NB4 (cell line): ENCODE measurements at regions not wholly inside any gene's neighbourhood (a gene's known extent, or its start where the extent isn't known, plus 50 kb on each side); places are given as distances from the start of the nearest gene placed in this dataset.

Source experiments
- CTCF ChIP-seq: IDR thresholded peaks from one replicate; pipeline ENCODE4 v1.5.1; 2012; ENCODE audit warnings: low read depth, low read length
- MAX ChIP-seq: IDR thresholded peaks from 2 replicates; pipeline ENCODE4 v1.6.1; 2011; ENCODE audit warnings: low read depth, low read length
- MYC ChIP-seq: IDR thresholded peaks from 2 replicates; pipeline ENCODE4 v1.6.1; 2011; ENCODE audit warnings: low read depth, low read length
- POLR2A ChIP-seq: IDR thresholded peaks from 2 replicates; pipeline ENCODE4 v1.6.1; 2011; ENCODE audit warnings: mild to moderate bottlenecking; ENCODE audit not compliant: insufficient read length; ENCODE audit errors: extremely low read depth

GRCh38 chr11:110974731-110975130, 262.5 kb upstream of the ARHGAP20 start:
- TF ChIP-seq CTCF = no peak
- TF ChIP-seq MAX = no peak
- no peak for TF ChIP-seq POLR2A
- TF ChIP-seq MYC = no peak
